Panc1 (cell line): ENCODE measurements at regions not wholly inside any gene's neighbourhood (a gene's known extent, or its start where the extent isn't known, plus 50 kb on each side); places are given as distances from the start of the nearest gene placed in this dataset.

Experiments used
- ATAC-seq: fragments of 200-7000 bp; cut with Tn5 transposase; 2 replicates; pipeline ENCODE4 v1.9.1; 2020; ENCODE audit warnings: mild to moderate bottlenecking, moderate library complexity
- BruUV-seq: library from RNA; stranded (reverse); fragments of 400-500 nt; replicated peaks from 2 replicates; lab custom pipeline; 2021; lab: Mats Ljungman, UMichigan
- CTCF ChIA-PET: fragments of 300-600 bp; sonication (Branson Sonifier 250); formaldehyde crosslinking; loops from one replicate; lab custom pipeline; 2022; ENCODE audit warnings: antibody characterized with exemption; lab: Charles Lee
- POLR2A ChIA-PET: fragments of 300-600 bp; sonication (Branson Sonifier 250); formaldehyde crosslinking; loops from one replicate; lab custom pipeline; 2022; ENCODE audit warnings: antibody characterized with exemption; lab: Charles Lee
- DNase-seq: peaks from one replicate; pipeline ENCODE4 v3.0.0-alpha.2; 2010; ENCODE audit warnings: low read depth, low spot score
- H3K27ac ChIP-seq: 2 replicates; pipeline ENCODE4 v1.5.1; 2011; ENCODE audit warnings: mild to moderate bottlenecking, low read length, inconsistent platforms
- H3K27me3 ChIP-seq: fragments of 200-500 bp; sonication (Bioruptor generic); 2 replicates; pipeline ENCODE4 v1.6.0; 2014; ENCODE audit warnings: low read length, inconsistent platforms; ENCODE audit not compliant: control insufficient read depth, insufficient read depth
- H3K36me3 ChIP-seq: fragments of 200-500 bp; sonication (Bioruptor generic); 2 replicates; pipeline ENCODE4 v1.5.1; 2014; ENCODE audit warnings: inconsistent platforms, mild to moderate bottlenecking, low read length, moderate library complexity; ENCODE audit not compliant: control insufficient read depth, insufficient read depth
- H3K4me1 ChIP-seq: 2 replicates; pipeline ENCODE4 v1.5.1; 2011; ENCODE audit warnings: inconsistent platforms, mild to moderate bottlenecking, low read length, moderate library complexity; ENCODE audit not compliant: control insufficient read depth, insufficient read depth
- H3K4me3 ChIP-seq, 2 experiments: 2 replicates each; pipeline ENCODE4 v1.5.1; 2011 to 2012; ENCODE audit warnings: low read depth in 2 of 2, low read length in 2 of 2, mild to moderate bottlenecking in 2 of 2, inconsistent platforms in 1 of 2, moderate library complexity in 1 of 2
- H3K9me3 ChIP-seq: fragments of 200-500 bp; sonication (Bioruptor generic); 2 replicates; pipeline ENCODE4 v1.5.1; 2014; ENCODE audit warnings: low read depth, mild to moderate bottlenecking, inconsistent platforms, low read length, moderate library complexity; ENCODE audit not compliant: control insufficient read depth, insufficient read depth
- CTCF ChIP-seq: fragments of 450-650 bp; IDR thresholded peaks from 2 replicates; pipeline ENCODE4 v1.5.1; 2017; ENCODE audit warnings: mild to moderate bottlenecking
- POLR2AphosphoS5 ChIP-seq: IDR thresholded peaks from 2 replicates; pipeline ENCODE4 v1.6.1; 2012; ENCODE audit warnings: mild to moderate bottlenecking, low read depth, low read length, moderate library complexity
- REST ChIP-seq, 2 experiments: IDR thresholded peaks; 2 replicates each; pipeline ENCODE4 v1.6.1; 2011 to 2012; ENCODE audit warnings: low read depth in 2 of 2, control low read depth in 1 of 2, low read length in 1 of 2, mild to moderate bottlenecking in 1 of 2, moderate library complexity in 1 of 2; ENCODE audit not compliant: insufficient read depth in 1 of 2
- SIN3A ChIP-seq: IDR thresholded peaks from 2 replicates; pipeline ENCODE4 v1.6.1; 2012; ENCODE audit warnings: low read depth, mild to moderate bottlenecking, low read length, moderate library complexity, borderline replicate concordance; ENCODE audit not compliant: insufficient read depth
- TCF7L2 ChIP-seq: IDR thresholded peaks from 2 replicates; pipeline ENCODE4 v1.6.1; 2011; ENCODE audit warnings: mild to moderate bottlenecking, low read depth, low read length, inconsistent platforms
- in situ Hi-C: cut with HindIII; loops from 2 replicates; pipeline ENCODE4 v1.10.0; 2016; ENCODE audit warnings: low sequenced_read_pairs, low pct_unique_long_range_greater_than_20kb
- intact Hi-C: fragments of 100-400 bp; cut with micrococcal nuclease; formaldehyde crosslinking; loops from one replicate; pipeline ENCODE4 v1.10.0; 2022; ENCODE audit not compliant: unreplicated experiment

DNA sequence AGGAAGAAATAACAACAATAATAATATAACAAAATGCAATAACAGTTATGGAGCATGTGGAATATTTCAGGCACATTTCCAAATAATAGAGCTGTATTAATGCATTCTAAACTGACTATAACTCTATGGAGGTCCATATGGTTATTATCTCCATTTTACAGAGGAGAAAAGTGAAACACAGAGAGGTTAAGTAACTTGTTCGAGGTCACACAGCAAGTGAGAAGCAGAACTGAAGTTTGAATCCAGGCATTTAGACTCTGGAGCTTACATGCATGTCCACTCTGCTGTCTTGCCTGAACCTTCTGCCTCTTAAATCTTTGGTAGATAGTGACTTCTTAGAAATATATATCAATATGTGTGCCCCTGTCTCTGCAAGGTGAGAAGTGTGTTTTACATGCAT is 350.8 kb downstream of the GADD45G start:
- no peaks in the 10 kb centered on the region for H3K27me3 ChIP-seq
- in situ Hi-C loops = no loop called here
- CTCF ChIA-PET = no interaction called here

GRCh38 chr9:89956331-89956730 is 351.5 kb downstream of the GADD45G start:
- TF ChIP-seq REST (IDR thresholded peaks at IDR 0.05; ENCODE audit: insufficient read depth in 1 of 2, low read depth in 2 of 2, low read length in 1 of 2) = no peak
- TF ChIP-seq SIN3A = no peak
- no peak for TF ChIP-seq TCF7L2
- no peak for TF ChIP-seq POLR2AphosphoS5
- no peak for TF ChIP-seq CTCF
- H3K27ac ChIP-seq = no peak overlapping the region
- no peaks in the 10 kb centered on the region for H3K9me3 ChIP-seq
- H3K36me3 ChIP-seq = no peaks in the 10 kb centered on the region
- no TSS peak for BruUV-seq
- DNase-seq (no peak), ATAC-seq (no peak)
- H3K4me3 ChIP-seq = no peak overlapping the region
- intact Hi-C loops (no loop called here), in situ Hi-C loops (no loop called here)
- H3K4me1 ChIP-seq = no peaks in the 10 kb centered on the region
- H3K27me3 ChIP-seq = no peaks in the 10 kb centered on the region
- CTCF ChIA-PET = no interaction called here
- POLR2A ChIA-PET = no interaction called here

More for the DNA sequence above, 350.8 kb downstream of the GADD45G start:
- Histone ChIP-seq H3K9me3 (no peaks in the 10 kb centered on the region), H3K4me3 (no peak overlapping the region), H3K4me1 (no peaks in the 10 kb centered on the region), H3K27ac (no peak overlapping the region), H3K36me3 (no peaks in the 10 kb centered on the region)
- POLR2A ChIA-PET = no interaction called here
- ATAC-seq = no peak
- no TSS peak for BruUV-seq
- TF ChIP-seq SIN3A (no peak), TCF7L2 (no peak), REST (IDR thresholded peaks at IDR 0.05; ENCODE audit: insufficient read depth in 1 of 2, low read depth in 2 of 2, low read length in 1 of 2) (no peak), CTCF (no peak), POLR2AphosphoS5 (no peak)
- intact Hi-C loops = no loop called here
- no peak for DNase-seq
